HG02943 (cell line): ENCODE measurements at regions not wholly inside any gene's neighbourhood (a gene's known extent, or its start where the extent isn't known, plus 50 kb on each side); places are given as distances from the start of the nearest gene placed in this dataset.
"Not testable (repeated sequence)": the region's sequence is repeated elsewhere in the genome, so short reads cannot be mapped to it uniquely, and the experiment has no call there.

Experiments used
- ATAC-seq: cut with Tn5 transposase; IDR thresholded peaks from one replicate; pipeline ENCODE4 v1.9.1; 2021; ENCODE audit warnings: mild to moderate bottlenecking, low read depth, moderate library complexity; ENCODE audit not compliant: unreplicated experiment

- ATAC-seq = not testable (repeated sequence)
Observed at GRCh38 chr10:47646686-47647273, 116.6 kb downstream of the SYT15B start.

DNA sequence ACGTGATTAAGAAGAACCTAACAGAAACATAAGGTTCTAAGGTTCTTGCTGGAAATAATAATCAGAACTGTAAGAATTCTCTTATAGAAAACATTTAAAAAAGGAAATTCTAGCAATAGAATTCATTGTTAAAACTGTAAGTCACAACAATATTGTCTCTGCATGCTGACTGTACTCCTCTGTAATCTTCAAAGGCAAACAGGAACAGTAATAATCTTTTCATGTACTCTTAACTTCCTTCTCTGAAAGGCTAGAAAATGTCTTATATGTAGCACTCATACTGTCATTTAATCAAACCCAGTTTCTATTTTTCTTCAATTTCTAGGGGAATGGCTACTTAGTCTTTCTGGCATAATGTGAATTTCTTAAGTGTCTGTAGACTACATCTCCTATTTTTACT lies 103.5 kb upstream of the AGAP9 start:
- not testable (repeated sequence) for ATAC-seq

DNA sequence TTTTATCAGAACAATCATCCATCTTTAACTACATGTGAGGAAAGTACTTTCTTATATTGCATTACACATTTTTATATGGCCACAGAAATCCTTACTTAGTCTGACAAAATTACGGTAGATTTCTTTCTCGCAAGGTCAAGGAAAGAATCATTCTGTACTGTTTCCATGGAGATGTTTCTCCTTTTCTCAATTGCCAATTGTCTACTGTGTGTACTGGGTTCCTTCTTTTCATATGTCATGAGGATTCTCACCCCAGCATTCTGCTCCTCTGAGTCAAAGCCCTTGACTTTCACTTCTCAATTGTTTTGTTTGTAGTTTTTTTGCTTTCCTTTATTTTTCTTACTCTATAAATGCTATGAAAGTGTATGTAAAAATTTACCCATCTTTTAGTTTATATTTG lies 99.3 kb upstream of the AGAP9 start:
- ATAC-seq = not testable (repeated sequence)

GRCh38 chr10:47619300-47620012 lies 96.0 kb upstream of the AGAP9 start:
- not testable (repeated sequence) for ATAC-seq

DNA sequence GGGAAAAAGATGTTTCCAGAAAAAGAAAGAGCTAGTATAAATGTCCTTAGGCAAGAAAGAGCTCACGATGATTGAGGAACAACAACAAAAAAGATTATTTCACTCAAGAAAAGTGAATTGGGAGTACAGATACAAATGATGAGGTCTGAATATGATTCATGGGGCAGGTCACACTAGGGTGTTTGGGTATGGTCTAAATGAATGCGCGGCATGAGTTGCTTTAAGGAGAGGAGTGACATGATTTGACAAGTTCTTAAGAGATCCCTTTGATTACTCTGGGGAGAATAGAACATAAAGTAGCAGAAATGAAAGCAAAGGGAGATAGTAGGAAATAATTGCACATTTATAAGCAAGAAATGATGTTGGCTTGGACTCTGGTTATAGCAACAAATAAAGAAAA lies 85.9 kb upstream of the AGAP9 start:
- ATAC-seq = not testable (repeated sequence)

- ATAC-seq = not testable (repeated sequence)
Observed at GRCh38 chr10:47605791-47606773, 82.6 kb upstream of the AGAP9 start.

DNA sequence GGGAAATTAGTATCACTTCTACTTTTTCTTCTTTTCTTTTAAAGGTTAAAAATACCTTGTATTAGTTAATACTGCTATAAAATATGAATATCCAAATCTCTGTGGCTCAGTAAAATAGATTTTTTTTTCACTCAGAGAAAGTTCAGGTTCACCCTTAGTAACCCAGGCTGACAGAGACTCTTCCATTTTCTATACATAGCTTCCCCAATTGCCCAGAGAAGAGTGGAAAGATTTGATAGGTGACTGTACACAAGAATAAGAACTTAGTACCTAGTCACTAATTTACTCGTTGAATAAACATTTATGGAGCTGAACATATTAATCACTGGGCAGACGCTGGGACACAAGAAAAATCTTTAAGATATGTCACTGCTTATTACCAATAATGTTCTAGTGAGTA lies 77.2 kb upstream of the AGAP9 start:
- ATAC-seq = not testable (repeated sequence)

GRCh38 chr10:47600127-47600526 lies 76.7 kb upstream of the AGAP9 start:
- ATAC-seq = not testable (repeated sequence)

- ATAC-seq = not testable (repeated sequence)
Observed at GRCh38 chr10:47599657-47600056, 76.2 kb upstream of the AGAP9 start.

- not testable (repeated sequence) for ATAC-seq
Observed at GRCh38 chr10:47593805-47594204, 70.4 kb upstream of the AGAP9 start.

- not testable (repeated sequence) for ATAC-seq
Observed at GRCh38 chr10:47593129-47593528, 69.7 kb upstream of the AGAP9 start.

GRCh38 chr10:47590956-47591355 lies 67.5 kb upstream of the AGAP9 start:
- ATAC-seq = not testable (repeated sequence)

DNA sequence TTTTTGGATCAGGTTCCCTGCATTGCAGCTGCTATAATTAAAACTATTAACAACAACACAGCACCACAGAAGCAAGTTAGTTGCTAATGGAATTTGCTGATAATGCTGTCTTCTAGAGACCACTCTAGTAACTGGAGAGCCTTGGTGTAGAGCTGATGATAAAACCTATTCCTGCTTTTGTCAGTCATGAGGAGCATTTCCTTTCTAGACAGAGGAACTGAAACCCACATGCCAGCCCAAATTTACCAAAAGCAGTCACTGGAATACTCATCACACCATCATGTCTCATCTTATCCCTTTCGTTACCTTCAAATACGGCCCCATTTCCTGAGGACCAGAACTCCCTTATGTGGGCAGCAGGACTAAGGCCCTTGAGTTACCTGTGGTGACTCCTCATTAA lies 67.1 kb upstream of the AGAP9 start:
- ATAC-seq = not testable (repeated sequence)

GRCh38 chr10:47582051-47582450 lies 58.6 kb upstream of the AGAP9 start:
- ATAC-seq = not testable (repeated sequence)

DNA sequence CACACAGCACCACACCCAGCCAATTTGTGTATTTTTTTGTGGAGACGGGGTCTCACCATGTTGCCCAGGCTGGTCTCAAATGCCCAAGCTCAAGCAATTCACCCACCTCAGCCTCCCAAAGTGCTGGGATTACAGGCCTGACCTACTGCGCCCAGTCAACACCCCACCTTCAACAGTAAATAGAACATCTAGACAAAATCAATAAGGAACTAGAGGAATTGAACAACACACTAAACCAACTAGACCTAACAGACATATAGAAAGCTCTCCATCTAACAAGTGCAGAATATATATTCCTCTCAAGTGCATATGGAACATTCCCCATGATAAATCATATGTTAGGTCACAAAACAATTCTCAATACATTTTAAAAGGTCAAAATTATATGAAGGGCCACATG lies 56.6 kb upstream of the AGAP9 start:
- ATAC-seq = not testable (repeated sequence)

DNA sequence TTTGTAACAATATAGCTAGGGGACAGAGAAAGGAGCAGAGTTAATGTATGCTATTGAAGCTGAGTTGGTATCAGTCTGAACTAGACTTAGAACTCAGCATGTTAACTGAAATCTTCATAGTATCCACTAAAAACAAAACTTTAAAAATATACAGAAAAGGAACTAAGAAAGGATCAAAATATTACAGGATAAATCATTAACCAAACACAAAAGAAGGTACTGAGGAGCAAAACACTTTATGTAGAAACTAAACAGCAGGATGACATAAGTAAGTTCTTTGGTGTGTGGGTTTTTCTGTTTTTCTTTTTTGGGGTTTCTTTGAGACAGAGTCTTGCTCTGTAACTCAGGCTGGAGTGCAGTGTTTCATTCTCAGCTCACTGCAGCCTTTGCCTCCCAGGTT lies 55.1 kb upstream of the AGAP9 start:
- ATAC-seq = peak; percentile 95
